Astrocyte of the cerebellum (primary cell): ENCODE measurements at regions not wholly inside any gene's neighbourhood (a gene's known extent, or its start where the extent isn't known, plus 50 kb on each side); places are given as distances from the start of the nearest gene placed in this dataset.

ENCODE experiments used
- DNase-seq: peaks from one replicate; pipeline ENCODE4 v3.0.0-alpha.2; 2011; ENCODE audit warnings: low read depth
- H3K4me3 ChIP-seq: 2 replicates; pipeline ENCODE4 v1.5.1; 2011; ENCODE audit warnings: mild to moderate bottlenecking, low read depth, low read length, moderate library complexity
- CTCF ChIP-seq: IDR thresholded peaks from 2 replicates; pipeline ENCODE4 v1.5.1; 2012; ENCODE audit warnings: low read length, low read depth, moderate library complexity, mild to moderate bottlenecking; ENCODE audit errors: missing control alignments
- in situ Hi-C: cut with HindIII; loops from 2 replicates; pipeline ENCODE4 v1.10.0; 2017; ENCODE audit warnings: low sequenced_read_pairs

- no peak for DNase-seq
- in situ Hi-C loops = no loop called here
- no peak for TF ChIP-seq CTCF
- H3K4me3 ChIP-seq = no peak overlapping the region
Measured at GRCh38 chrX:42260854-42261253, 337.5 kb upstream of the CASK start.

DNA sequence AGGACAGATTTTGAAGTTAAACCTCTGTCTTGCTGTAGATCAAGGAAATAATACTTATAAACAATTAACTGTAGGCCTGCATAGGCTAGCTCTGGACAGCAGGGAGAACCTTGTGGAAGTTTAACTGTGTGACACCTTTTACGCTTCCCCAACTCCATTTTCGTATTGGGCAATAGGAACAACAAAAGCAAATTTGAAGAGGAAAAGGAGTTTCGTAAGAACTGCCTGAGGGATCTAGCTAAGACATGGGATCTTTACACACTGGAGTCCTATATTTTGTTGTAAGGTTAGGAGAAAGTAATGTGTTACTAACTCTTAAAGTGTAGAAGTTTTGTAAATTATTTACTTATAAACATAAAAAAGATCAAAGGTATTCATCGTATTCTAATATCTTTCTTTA lies 324.9 kb upstream of the CASK start:
- no peak for TF ChIP-seq CTCF
- no peak overlapping the region for H3K4me3 ChIP-seq
- DNase-seq = no peak
- in situ Hi-C loops = no loop called here

GRCh38 chrX:42247241-42247640 lies 323.9 kb upstream of the CASK start:
- peak overlapping the region; percentile 1 for H3K4me3 ChIP-seq
- no peak for DNase-seq
- no peak for TF ChIP-seq CTCF
- in situ Hi-C loops = no loop called here

DNA sequence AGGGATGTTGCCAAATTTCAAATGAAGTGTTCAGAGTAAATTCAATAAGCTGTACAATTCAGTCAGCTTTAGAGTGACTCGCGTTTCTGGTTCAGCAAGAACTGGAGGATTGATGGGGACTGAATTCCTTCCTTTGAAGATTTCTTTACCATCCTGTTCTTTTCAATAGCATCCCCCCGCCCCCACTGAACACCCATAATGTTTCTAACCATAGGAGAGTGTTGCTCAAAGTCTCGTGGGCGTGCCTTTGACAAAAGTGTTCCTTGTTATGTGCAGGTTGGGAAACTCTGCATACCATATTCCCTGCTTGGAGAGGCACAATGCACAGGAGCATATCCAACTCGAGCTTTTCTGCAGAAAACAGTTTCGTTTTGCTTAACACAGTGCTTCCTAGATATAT lies 323.5 kb upstream of the CASK start:
- peak overlapping the region; percentile 1 for H3K4me3 ChIP-seq
- in situ Hi-C loops = no loop called here
- no peak for TF ChIP-seq CTCF
- DNase-seq = no peak

GRCh38 chrX:42242004-42242403 lies 318.6 kb upstream of the CASK start:
- DNase-seq = no peak
- in situ Hi-C loops = no loop called here
- H3K4me3 ChIP-seq = no peak overlapping the region
- TF ChIP-seq CTCF = no peak

- DNase-seq = no peak
- in situ Hi-C loops = no loop called here
- no peak for TF ChIP-seq CTCF
- no peak overlapping the region for H3K4me3 ChIP-seq
Measured at GRCh38 chrX:42241421-42241820, 318.1 kb upstream of the CASK start.

DNA sequence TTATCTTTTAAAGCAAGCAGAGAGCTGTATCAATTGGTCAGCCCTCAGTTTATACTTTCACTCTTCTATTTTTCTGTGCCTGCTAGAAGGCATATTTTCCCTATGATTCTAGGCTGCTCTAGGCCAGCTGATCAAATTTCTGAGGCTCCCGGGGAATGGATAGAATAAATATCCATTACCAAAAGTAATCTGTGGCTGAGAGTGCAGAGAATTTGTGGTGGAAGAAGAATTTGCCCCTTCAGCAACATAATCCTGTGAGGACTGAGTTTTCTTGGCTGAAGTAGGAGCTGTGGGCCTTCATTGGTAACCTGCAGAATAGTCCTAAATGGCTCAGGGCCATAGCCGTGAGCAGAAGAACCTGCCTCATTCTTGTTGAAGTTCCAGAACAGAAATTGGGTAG lies 314.6 kb upstream of the CASK start:
- in situ Hi-C loops = no loop called here
- peak; percentile 4 for DNase-seq
- no peak overlapping the region for H3K4me3 ChIP-seq
- no peak for TF ChIP-seq CTCF
